ES-I3 (cell line): ENCODE measurements at regions not wholly inside any gene's neighbourhood (a gene's known extent, or its start where the extent isn't known, plus 50 kb on each side); places are given as distances from the start of the nearest gene placed in this dataset.
"Not testable (repeated sequence)": the region's sequence is repeated elsewhere in the genome, so short reads cannot be mapped to it uniquely, and the experiment has no call there.

ENCODE experiments used
- H3K36me3 ChIP-seq: 2 replicates; pipeline ENCODE4 v1.6.1; 2013; ENCODE audit warnings: mild to moderate bottlenecking, low read length, control low read depth, moderate library complexity; ENCODE audit not compliant: insufficient read depth
- H3K4me1 ChIP-seq: 2 replicates; pipeline ENCODE4 v1.6.1; 2013; ENCODE audit warnings: mild to moderate bottlenecking, control low read depth, low read length; ENCODE audit not compliant: insufficient read depth
- H3K9ac ChIP-seq: 2 replicates; pipeline ENCODE4 v1.6.1; 2013; ENCODE audit warnings: low read depth, mild to moderate bottlenecking, low read length, moderate library complexity
- H3K9me3 ChIP-seq: 2 replicates; pipeline ENCODE4 v1.6.1; 2013; ENCODE audit warnings: mild to moderate bottlenecking, low read length, moderate library complexity; ENCODE audit not compliant: control insufficient read depth, insufficient read depth

DNA sequence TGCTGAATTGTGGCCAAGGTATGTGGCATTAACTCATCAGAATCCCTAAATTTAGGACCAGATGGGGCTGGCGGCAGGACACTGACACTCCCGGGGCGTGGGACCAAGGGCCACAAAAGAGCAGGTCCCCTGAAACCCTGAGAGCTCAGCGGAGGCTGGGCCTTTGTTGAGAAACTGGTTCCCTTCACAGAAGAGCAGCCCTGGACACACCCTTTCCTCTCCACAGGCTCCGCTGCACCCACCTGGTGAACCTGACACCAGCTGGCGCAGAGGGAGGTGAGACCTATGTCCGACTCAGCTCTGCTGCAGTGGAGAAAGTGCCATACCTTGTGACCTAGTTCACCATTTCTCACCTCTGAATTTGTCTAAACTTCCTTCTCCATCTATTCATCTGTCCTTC, 119.5 kb downstream of the RTP5 start:
- no peaks in the 10 kb centered on the region for H3K9me3 ChIP-seq
- no peak overlapping the region for H3K9ac ChIP-seq
- H3K36me3 ChIP-seq: no peaks in the 10 kb centered on the region

DNA sequence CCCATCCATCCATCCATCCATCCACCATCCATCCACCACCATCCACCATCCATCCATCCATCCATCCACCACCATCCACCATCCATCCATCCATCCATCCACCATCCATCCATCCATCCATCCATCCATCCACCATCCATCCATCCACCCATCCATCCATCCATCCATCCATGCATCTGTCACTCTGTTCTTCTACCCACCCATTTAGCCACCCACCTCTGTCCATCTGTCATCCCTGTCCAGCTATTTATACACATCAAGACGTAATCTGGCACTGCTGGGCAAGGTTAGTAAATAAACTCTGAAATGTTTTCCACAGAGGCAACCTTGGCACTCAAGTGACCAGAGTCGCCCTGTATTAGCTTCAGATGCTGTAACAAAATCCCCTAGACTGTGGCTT, 120.9 kb downstream of the RTP5 start:
- Histone ChIP-seq H3K36me3 (no peaks in the 10 kb centered on the region), H3K9me3 (no peaks in the 10 kb centered on the region), H3K9ac (no peak overlapping the region), H3K4me1 (no peaks in the 10 kb centered on the region)

More for the DNA sequence above, 119.5 kb downstream of the RTP5 start:
- no peaks in the 10 kb centered on the region for H3K4me1 ChIP-seq

- Histone ChIP-seq H3K36me3 (no peaks in the 10 kb centered on the region), H3K9me3 (no peaks in the 10 kb centered on the region), H3K9ac (no peak overlapping the region), H3K4me1 (no peaks in the 10 kb centered on the region)
Measured at GRCh38 chr2:241991299-241991698, 121.8 kb downstream of the RTP5 start.

- H3K36me3 ChIP-seq: no peaks in the 10 kb centered on the region
- no peak overlapping the region for H3K9ac ChIP-seq
- H3K4me1 ChIP-seq: no peaks in the 10 kb centered on the region
- H3K9me3 ChIP-seq: no peaks in the 10 kb centered on the region
Measured at GRCh38 chr2:241992753-241993152, 123.2 kb downstream of the RTP5 start.

DNA sequence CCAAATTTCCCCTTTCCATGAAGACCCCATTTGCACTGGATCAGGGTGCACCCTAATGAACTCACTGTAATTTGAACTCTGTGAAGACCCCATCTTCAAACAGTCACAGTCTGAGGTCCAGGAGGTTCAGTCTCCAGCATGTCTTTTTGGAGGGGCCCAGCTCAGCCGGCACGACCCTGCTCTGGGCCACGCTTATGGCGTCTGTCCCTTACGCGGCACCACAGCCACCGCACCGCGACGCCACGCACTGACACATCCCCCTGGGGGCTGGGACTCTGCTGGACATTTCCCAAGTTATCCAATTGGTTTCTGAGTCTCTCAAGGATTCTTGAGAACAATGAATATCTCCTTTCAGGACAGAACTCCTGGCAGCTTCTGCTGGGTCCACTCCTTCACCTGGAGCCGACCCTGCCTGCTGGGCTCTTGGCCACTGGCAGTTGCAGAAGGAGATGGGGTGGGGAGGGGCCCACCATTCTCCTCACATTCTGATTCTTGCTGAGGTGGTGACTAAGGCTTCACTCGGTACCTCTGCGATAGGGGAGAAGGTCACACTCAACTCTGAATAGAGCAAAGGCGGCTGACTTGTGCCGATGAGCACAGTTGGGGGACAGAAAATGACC, 124.0 kb downstream of the RTP5 start:
- no peak overlapping the region for H3K9ac ChIP-seq
- no peaks in the 10 kb centered on the region for H3K9me3 ChIP-seq
- H3K4me1 ChIP-seq: no peaks in the 10 kb centered on the region
- H3K36me3 ChIP-seq: no peaks in the 10 kb centered on the region

- Histone ChIP-seq H3K9me3 (no peaks in the 10 kb centered on the region), H3K9ac (no peak overlapping the region), H3K36me3 (no peaks in the 10 kb centered on the region), H3K4me1 (no peaks in the 10 kb centered on the region)
Measured at GRCh38 chr2:241994086-241994485, 124.6 kb downstream of the RTP5 start.

DNA sequence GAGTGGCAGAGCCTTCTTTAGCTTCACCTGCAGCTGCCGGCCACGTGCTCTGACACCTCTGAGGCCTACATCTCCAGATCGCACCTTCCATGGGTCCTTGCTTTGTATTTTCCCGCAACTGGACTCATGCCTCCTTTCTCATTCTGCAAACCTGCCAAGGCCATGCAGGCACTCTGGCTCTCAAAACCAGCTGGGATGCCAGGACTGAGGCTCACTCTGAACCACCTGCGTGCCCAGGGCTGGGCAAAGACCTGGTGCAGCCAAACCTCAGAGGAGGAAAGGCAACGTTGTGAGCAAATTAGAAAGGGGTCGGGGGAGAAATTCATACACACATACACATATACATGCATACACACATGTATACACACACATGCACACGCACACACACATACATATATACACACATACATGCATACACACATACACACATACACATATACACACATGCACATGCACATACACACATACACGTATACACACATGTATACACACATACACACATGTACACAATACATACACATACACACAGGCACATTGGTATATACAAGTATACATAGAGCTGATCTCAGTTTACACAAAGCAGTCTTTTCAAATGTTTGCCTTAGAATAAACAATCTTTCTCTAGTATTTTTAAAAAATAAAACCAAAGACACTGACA, 125.2 kb downstream of the RTP5 start:
- Histone ChIP-seq H3K36me3 (no peaks in the 10 kb centered on the region), H3K9me3 (no peaks in the 10 kb centered on the region), H3K9ac (no peak overlapping the region), H3K4me1 (no peaks in the 10 kb centered on the region)

GRCh38 chr2:241996100-241996499, 126.6 kb downstream of the RTP5 start:
- no peak overlapping the region for H3K9ac ChIP-seq
- no peaks in the 10 kb centered on the region for H3K4me1 ChIP-seq
- no peaks in the 10 kb centered on the region for H3K36me3 ChIP-seq
- no peaks in the 10 kb centered on the region for H3K9me3 ChIP-seq

DNA sequence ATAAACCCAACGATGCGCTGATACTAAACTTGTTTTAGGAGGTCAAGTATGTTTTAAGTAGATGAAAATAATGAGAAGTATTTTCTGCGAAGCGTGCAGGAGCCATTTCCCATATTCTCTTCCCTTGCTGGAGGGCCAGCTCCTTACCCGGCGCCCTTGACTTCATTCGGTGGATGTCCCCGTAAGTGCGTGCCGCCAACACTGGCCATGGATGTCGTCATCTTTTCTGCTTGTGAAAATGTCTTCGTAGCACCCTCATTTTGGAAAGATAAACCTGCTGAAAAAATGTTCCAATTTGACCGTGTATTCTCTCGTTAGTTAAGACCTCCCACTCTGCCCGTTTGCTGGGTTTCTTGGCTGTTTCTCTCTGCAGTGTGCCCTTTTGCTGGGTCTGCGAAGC, 127.5 kb downstream of the RTP5 start:
- Histone ChIP-seq H3K4me1 (no peaks in the 10 kb centered on the region), H3K36me3 (no peaks in the 10 kb centered on the region), H3K9me3 (no peaks in the 10 kb centered on the region), H3K9ac (no peak overlapping the region)

DNA sequence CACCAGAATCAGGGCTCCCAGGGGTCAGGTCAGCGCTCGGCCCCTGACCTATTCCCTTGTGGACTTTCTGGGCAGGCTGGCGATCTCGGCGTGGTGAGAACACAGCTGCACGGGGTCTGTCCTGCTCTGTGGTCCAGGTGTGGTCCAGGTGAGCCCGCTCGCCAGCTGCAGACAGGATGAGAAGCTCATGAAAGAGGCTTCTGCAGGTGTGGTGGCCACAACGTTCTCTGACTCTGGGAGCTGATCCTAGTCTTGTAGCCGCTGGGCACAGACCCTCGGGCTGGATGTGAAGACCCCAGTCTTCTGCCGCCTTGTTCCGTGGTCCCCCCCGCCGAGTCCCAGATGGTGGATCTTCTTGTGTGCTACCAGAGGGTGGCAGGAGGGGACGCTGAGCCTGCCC, 129.7 kb downstream of the RTP5 start:
- no peaks in the 10 kb centered on the region for H3K4me1 ChIP-seq
- H3K36me3 ChIP-seq: no peaks in the 10 kb centered on the region
- H3K9ac ChIP-seq: no peak overlapping the region
- no peaks in the 10 kb centered on the region for H3K9me3 ChIP-seq

- H3K4me1 ChIP-seq: no peaks in the 10 kb centered on the region
Measured at GRCh38 chr2:242001853-242002252, 132.3 kb downstream of the RTP5 start.

DNA sequence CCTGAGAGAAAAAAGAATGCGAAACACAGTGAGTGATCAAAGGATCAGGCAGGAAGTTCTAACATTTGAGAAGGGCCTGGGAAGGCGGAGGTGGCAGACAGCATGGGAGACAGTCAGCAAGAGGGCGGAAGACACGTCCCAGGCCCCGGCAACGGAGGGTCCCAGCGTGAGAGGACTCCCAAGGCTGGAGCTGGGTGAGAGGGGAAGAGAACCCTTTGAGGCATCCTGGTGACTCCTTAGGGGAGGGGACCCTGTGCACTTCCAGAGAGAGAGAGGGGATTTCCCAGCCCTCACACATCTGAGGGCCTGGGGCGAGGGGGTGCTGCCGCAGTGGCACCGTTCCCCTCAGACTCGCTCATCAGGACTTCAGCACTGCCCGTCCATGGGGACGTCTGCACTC, 133.4 kb downstream of the RTP5 start:
- no peaks in the 10 kb centered on the region for H3K4me1 ChIP-seq
- no peaks in the 10 kb centered on the region for H3K9me3 ChIP-seq
- no peak overlapping the region for H3K9ac ChIP-seq
- no peaks in the 10 kb centered on the region for H3K36me3 ChIP-seq

More at GRCh38 chr2:242001853-242002252, 132.3 kb downstream of the RTP5 start:
- no peak overlapping the region for H3K9ac ChIP-seq
- no peaks in the 10 kb centered on the region for H3K9me3 ChIP-seq
- no peaks in the 10 kb centered on the region for H3K36me3 ChIP-seq

GRCh38 chr2:242004223-242004901, 134.8 kb downstream of the RTP5 start:
- H3K9me3 ChIP-seq: no peaks in the 10 kb centered on the region
- H3K4me1 ChIP-seq: no peaks in the 10 kb centered on the region
- no peak overlapping the region for H3K9ac ChIP-seq
- H3K36me3 ChIP-seq: no peaks in the 10 kb centered on the region

DNA sequence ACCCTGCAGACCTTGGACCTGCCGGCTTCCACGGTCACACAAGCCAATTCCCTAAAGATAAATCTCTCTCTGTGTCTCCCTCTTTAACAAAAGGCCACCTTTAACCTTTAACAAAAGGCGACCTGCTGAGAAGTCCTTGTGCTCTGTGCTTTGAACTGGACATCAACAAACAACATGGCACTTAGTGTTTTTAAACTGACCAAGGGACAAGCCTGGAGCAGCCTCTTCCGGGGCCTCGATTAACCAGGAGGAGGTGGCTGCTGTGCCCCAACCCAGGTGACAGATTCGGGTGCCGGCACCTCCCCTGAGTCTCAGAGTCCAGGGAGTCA, 135.3 kb downstream of the RTP5 start:
- H3K9me3 ChIP-seq: no peaks in the 10 kb centered on the region
- H3K4me1 ChIP-seq: no peaks in the 10 kb centered on the region
- H3K9ac ChIP-seq: no peak overlapping the region
- H3K36me3 ChIP-seq: no peaks in the 10 kb centered on the region

- not testable (repeated sequence) for H3K4me1 ChIP-seq, H3K9ac ChIP-seq, H3K36me3 ChIP-seq, H3K9me3 ChIP-seq
Measured at GRCh38 chr2:242006091-242006634, 136.6 kb downstream of the RTP5 start.
